ENCODE measurements at regions not wholly inside any gene's neighbourhood (a gene's known extent, or its start where the extent isn't known, plus 50 kb on each side); places are given as distances from the start of the nearest gene placed in this dataset.

DNA sequence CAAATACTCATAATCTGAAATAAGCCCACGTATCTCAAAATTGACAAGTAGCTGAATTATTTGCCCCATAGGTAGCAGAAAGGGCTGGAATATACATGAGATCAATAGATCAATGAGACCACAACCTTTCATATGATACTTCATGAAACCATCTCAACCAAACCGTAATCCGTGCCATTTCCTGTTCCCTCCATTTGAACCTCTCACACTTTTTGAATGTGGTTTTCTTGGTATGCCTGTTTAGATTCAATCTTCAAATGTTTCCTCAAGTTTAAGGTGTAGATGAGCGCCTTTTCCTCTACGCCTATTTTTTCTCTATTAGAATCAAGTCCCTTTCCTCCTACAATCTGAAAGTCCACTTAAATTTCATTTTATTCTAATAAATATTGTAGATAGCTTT is 805.5 kb downstream of the EFNA5 start:
- TF ChIP-seq EZH2 (IDR thresholded peaks at IDR 0.05) = no peak
- no peak for TF ChIP-seq POLR2AphosphoS5 (IDR thresholded peaks at IDR 0.05; ENCODE audit: borderline replicate concordance, low read depth, low read length)
- no peak for TF ChIP-seq FOXP2 (optimal IDR thresholded peaks at IDR 0.05; ENCODE audit: control extremely low read depth, extremely low read length, insufficient read depth)

Measured in SK-N-MC (cell line).